ENCODE measurements at regions not wholly inside any gene's neighbourhood (a gene's known extent, or its start where the extent isn't known, plus 50 kb on each side); places are given as distances from the start of the nearest gene placed in this dataset.

- no peak for DNase-seq (ENCODE audit: low read depth)
- TF ChIP-seq, protein P1, sequence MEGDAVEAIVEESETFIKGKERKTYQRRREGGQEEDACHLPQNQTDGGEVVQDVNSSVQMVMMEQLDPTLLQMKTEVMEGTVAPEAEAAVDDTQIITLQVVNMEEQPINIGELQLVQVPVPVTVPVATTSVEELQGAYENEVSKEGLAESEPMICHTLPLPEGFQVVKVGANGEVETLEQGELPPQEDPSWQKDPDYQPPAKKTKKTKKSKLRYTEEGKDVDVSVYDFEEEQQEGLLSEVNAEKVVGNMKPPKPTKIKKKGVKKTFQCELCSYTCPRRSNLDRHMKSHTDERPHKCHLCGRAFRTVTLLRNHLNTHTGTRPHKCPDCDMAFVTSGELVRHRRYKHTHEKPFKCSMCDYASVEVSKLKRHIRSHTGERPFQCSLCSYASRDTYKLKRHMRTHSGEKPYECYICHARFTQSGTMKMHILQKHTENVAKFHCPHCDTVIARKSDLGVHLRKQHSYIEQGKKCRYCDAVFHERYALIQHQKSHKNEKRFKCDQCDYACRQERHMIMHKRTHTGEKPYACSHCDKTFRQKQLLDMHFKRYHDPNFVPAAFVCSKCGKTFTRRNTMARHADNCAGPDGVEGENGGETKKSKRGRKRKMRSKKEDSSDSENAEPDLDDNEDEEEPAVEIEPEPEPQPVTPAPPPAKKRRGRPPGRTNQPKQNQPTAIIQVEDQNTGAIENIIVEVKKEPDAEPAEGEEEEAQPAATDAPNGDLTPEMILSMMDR (IDR thresholded peaks at IDR 0.05; ENCODE audit: control insufficient read depth, insufficient read depth, low read depth, low read length, missing control alignments): no peak
- H3K4me3 ChIP-seq (ENCODE audit: control insufficient read depth, low read depth, low read length): no peak overlapping the region
Measured at GRCh38 chr16:26645614-26646013, 421.1 kb upstream of the C16orf82 start.

GRCh38 chr16:26647870-26648269 is 418.9 kb upstream of the C16orf82 start:
- TF ChIP-seq, protein P1 (IDR thresholded peaks at IDR 0.05; ENCODE audit: control insufficient read depth, insufficient read depth, low read depth, low read length, missing control alignments): no peak
- H3K4me3 ChIP-seq (ENCODE audit: control insufficient read depth, low read depth, low read length): no peak overlapping the region
- no peak for DNase-seq (ENCODE audit: low read depth)

- TF ChIP-seq, protein P1 (IDR thresholded peaks at IDR 0.05; ENCODE audit: control insufficient read depth, insufficient read depth, low read depth, low read length, missing control alignments): no peak
- H3K4me3 ChIP-seq (ENCODE audit: control insufficient read depth, low read depth, low read length): no peak overlapping the region
- DNase-seq (ENCODE audit: low read depth): no peak
Measured at GRCh38 chr16:26648851-26649250, 417.9 kb upstream of the C16orf82 start.

- no peak for DNase-seq (ENCODE audit: low read depth)
- TF ChIP-seq, protein P1 (IDR thresholded peaks at IDR 0.05; ENCODE audit: control insufficient read depth, insufficient read depth, low read depth, low read length, missing control alignments): no peak
- H3K4me3 ChIP-seq (ENCODE audit: control insufficient read depth, low read depth, low read length): no peak overlapping the region
Measured at GRCh38 chr16:26649381-26650045, 417.2 kb upstream of the C16orf82 start.

GRCh38 chr16:26651464-26651863 is 415.3 kb upstream of the C16orf82 start:
- TF ChIP-seq, protein P1 (IDR thresholded peaks at IDR 0.05; ENCODE audit: control insufficient read depth, insufficient read depth, low read depth, low read length, missing control alignments): no peak
- H3K4me3 ChIP-seq (ENCODE audit: control insufficient read depth, low read depth, low read length): no peak overlapping the region
- DNase-seq (ENCODE audit: low read depth): no peak

- TF ChIP-seq, protein P1 (IDR thresholded peaks at IDR 0.05; ENCODE audit: control insufficient read depth, insufficient read depth, low read depth, low read length, missing control alignments): no peak
- no peak overlapping the region for H3K4me3 ChIP-seq (ENCODE audit: control insufficient read depth, low read depth, low read length)
- no peak for DNase-seq (ENCODE audit: low read depth)
Measured at GRCh38 chr16:26651884-26652283, 414.8 kb upstream of the C16orf82 start.

Measured in AG09309 (cell line).